ENCODE measurements at regions not wholly inside any gene's neighbourhood (a gene's known extent, or its start where the extent isn't known, plus 50 kb on each side); places are given as distances from the start of the nearest gene placed in this dataset.

GRCh38 chr15:58329781-58330671, 101.8 kb upstream of the LIPC start:
- Histone ChIP-seq H4K20me1 (ENCODE audit: insufficient read depth) (no peaks in the 10 kb centered on the region), H3K27ac (ENCODE audit: low read depth, low read length) (peak overlapping the region; percentile 84), H3K9ac (ENCODE audit: low read length) (peak overlapping the region; percentile 11; the same call in 1 of the 2 replicates), H3K79me2 (ENCODE audit: insufficient read depth, low read length) (no peaks in the 10 kb centered on the region), H2AFZ (ENCODE audit: low read depth, low read length, poor library complexity, severe bottlenecking) (peak overlapping the region; percentile 39), H3K27me3 (ENCODE audit: insufficient read depth, low read length) (no peaks in the 10 kb centered on the region), H3K4me2 (ENCODE audit: low read length) (peak overlapping the region; percentile 63), H3K4me1 (ENCODE audit: control insufficient read depth in 1 of 2, insufficient read depth in 2 of 2, low read length in 2 of 2) (peaks cover 43% of the 10 kb centered on the region in 2 experiments), H3K9me2 (ENCODE audit: insufficient read depth) (no peaks in the 10 kb centered on the region), H3K9me3 (ENCODE audit: control insufficient read depth in 1 of 2, insufficient read depth in 1 of 2, low read depth in 1 of 2, low read length in 2 of 2) (no peaks in the 10 kb centered on the region), H3K4me3 (replicated peaks in 1 of 2; ENCODE audit: low read depth in 1 of 2, low read length in 2 of 2) (no peak overlapping the region), H3K36me3 (ENCODE audit: control insufficient read depth in 1 of 2, insufficient read depth in 2 of 2, low read length in 2 of 2) (no peaks in the 10 kb centered on the region)
- RAD21 ChIA-PET (ENCODE audit: low non-redundant PET in 1 of 2, low total read pairs in 2 of 2, uncharacterized antibody in 2 of 2, unreplicated experiment in 2 of 2): no interaction called here
- POLR2A ChIA-PET: no interaction called here
- no peak for TF ChIP-seq EGR1 (IDR thresholded peaks at IDR 0.05; ENCODE audit: low read depth)
- TF ChIP-seq SP1 (IDR thresholded peaks at IDR 0.05; ENCODE audit: low read depth): peak; percentile 24; the same call in 1 of the 2 replicates
- ATAC-seq (no peak), DNase-seq (ENCODE audit: low read depth, low spot score) (no peak)
- CTCF ChIA-PET: no interaction called here
- intact Hi-C loops (cut with micrococcal nuclease): no loop called here
- BruUV-seq (replicated peaks): no TSS peak

GRCh38 chr15:58330741-58331559, 100.8 kb upstream of the LIPC start:
- Histone ChIP-seq H3K79me2 (ENCODE audit: insufficient read depth, low read length) (no peaks in the 10 kb centered on the region), H3K36me3 (ENCODE audit: control insufficient read depth in 1 of 2, insufficient read depth in 2 of 2, low read length in 2 of 2) (no peaks in the 10 kb centered on the region), H4K20me1 (ENCODE audit: insufficient read depth) (no peaks in the 10 kb centered on the region), H3K27ac (ENCODE audit: low read depth, low read length) (peak overlapping the region; percentile 84), H3K9ac (ENCODE audit: low read length) (peak overlapping the region; percentile 54), H3K9me3 (ENCODE audit: control insufficient read depth in 1 of 2, insufficient read depth in 1 of 2, low read depth in 1 of 2, low read length in 2 of 2) (no peaks in the 10 kb centered on the region), H2AFZ (ENCODE audit: low read depth, low read length, poor library complexity, severe bottlenecking) (peak overlapping the region; percentile 20), H3K4me1 (ENCODE audit: control insufficient read depth in 1 of 2, insufficient read depth in 2 of 2, low read length in 2 of 2) (peaks cover 43% of the 10 kb centered on the region in 2 experiments), H3K27me3 (ENCODE audit: insufficient read depth, low read length) (no peaks in the 10 kb centered on the region), H3K9me2 (ENCODE audit: insufficient read depth) (no peaks in the 10 kb centered on the region), H3K4me2 (ENCODE audit: low read length) (peak overlapping the region; percentile 63), H3K4me3 (replicated peaks in 1 of 2; ENCODE audit: low read depth in 1 of 2, low read length in 2 of 2) (peak overlapping the region in 1 of 2 experiments; percentile 35; a peak in 1 of 4 replicates)
- RAD21 ChIA-PET (ENCODE audit: low non-redundant PET in 1 of 2, low total read pairs in 2 of 2, uncharacterized antibody in 2 of 2, unreplicated experiment in 2 of 2): no interaction called here
- POLR2A ChIA-PET: interaction anchor here (1.1 to 2.1 kb wide), 3 partner anchors 10 to 42 kb away, joined by 3 to 9 read pairs (median 3); no protein-coding TSS in a partner anchor
- ATAC-seq: no peak
- CTCF ChIA-PET: no interaction called here
- intact Hi-C loops (cut with micrococcal nuclease): no loop called here
- no peak for DNase-seq (ENCODE audit: low read depth, low spot score)
- TF ChIP-seq EZH2phosphoT487 (IDR thresholded peaks at IDR 0.05; ENCODE audit: borderline replicate concordance): no peak
- no TSS peak for BruUV-seq (replicated peaks)

Data from HCT116 (cell line).